ENCODE measurements at regions not wholly inside any gene's neighbourhood (a gene's known extent, or its start where the extent isn't known, plus 50 kb on each side); places are given as distances from the start of the nearest gene placed in this dataset.
"Not testable (repeated sequence)": the region's sequence is repeated elsewhere in the genome, so short reads cannot be mapped to it uniquely, and the experiment has no call there.

DNA sequence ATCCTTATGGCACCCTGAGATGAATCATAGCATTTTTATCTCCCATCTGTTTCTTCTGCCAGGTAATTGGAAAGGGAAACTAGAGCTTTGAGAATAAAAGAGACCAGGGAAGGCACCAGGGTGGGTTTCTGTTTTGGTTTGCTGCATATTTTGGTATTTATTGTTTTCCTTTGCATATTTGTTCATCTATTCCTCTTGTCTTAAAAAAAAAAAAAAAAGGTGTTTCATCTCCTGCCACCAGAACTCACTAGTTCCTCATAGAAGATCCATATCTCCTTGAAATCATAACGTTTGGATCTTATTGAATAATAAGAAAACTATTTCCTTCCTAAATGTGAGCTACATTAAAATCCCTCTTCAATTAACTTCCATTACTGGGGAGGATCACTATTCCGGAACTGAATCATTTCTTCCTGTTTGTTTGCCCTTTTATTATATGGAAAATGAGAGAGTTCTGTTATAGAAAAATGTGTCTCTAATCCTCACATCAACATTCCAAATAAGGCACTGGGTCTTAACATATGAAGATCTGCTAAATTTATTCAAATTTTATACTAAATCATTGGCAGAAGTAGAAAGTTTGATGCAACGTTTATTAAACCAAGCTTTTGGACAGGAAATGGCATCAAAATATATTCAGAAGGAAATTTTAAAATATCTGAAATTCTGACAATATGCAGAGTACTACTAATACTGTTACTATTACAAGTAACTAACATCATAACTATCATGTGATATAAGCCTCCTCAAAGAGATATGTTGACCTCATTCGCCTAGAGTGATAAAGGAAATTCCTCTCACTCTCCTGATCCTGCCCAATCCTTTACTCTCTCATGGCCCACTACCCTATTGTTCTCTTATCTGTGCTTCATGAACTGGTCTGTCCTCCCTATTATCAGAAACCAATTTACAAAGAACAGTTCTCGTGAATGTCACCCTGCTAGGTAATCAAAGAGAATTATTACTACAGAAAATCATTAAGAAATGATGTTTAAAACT, 229.4 kb upstream of the RSPO3 start:
- intact Hi-C loops (cut with DNase I) = no loop called here
- Histone ChIP-seq H3K4me1 (ENCODE audit: insufficient read depth) (no peaks in the 10 kb centered on the region), H3K36me3 (no peaks in the 10 kb centered on the region), H3K9me3 (no peaks in the 10 kb centered on the region), H3K27ac (no peak overlapping the region), H3K4me3 (no peak overlapping the region), H3K27me3 (no peaks in the 10 kb centered on the region)
- 59 to 67% (median 66%) methylated on average over 5 of the region's 5 CpGs for WGBS, 3 donors
- DNase-seq = no peak
- TF ChIP-seq, protein P1, sequence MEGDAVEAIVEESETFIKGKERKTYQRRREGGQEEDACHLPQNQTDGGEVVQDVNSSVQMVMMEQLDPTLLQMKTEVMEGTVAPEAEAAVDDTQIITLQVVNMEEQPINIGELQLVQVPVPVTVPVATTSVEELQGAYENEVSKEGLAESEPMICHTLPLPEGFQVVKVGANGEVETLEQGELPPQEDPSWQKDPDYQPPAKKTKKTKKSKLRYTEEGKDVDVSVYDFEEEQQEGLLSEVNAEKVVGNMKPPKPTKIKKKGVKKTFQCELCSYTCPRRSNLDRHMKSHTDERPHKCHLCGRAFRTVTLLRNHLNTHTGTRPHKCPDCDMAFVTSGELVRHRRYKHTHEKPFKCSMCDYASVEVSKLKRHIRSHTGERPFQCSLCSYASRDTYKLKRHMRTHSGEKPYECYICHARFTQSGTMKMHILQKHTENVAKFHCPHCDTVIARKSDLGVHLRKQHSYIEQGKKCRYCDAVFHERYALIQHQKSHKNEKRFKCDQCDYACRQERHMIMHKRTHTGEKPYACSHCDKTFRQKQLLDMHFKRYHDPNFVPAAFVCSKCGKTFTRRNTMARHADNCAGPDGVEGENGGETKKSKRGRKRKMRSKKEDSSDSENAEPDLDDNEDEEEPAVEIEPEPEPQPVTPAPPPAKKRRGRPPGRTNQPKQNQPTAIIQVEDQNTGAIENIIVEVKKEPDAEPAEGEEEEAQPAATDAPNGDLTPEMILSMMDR (IDR thresholded peaks at IDR 0.05) = no peak
- no peak for TF ChIP-seq POLR2A (IDR thresholded peaks at IDR 0.05)

DNA sequence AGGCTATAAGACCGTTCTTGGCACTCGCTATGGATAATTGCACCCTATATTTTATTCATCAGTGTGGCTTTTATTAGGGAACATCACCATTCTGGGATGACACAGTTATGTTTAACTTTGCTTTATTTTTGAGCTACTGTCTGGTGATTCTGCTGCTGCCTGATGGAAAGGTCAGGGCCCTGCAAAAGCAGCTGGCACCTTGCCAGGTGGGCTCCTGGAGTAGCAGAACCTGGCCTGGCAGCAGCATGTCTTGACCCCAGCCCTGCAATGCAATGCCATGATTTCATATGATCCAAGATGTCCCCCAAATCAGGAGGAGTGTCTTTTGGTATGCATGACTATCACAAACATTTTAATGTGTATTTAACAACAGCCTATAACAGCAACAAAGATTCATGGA, 228.4 kb upstream of the RSPO3 start:
- TF ChIP-seq EP300 (IDR thresholded peaks at IDR 0.05) (no peak), POLR2A (IDR thresholded peaks at IDR 0.05) (no peak)
- TF ChIP-seq, protein P1 (IDR thresholded peaks at IDR 0.05) = no peak
- Histone ChIP-seq H3K4me1 (ENCODE audit: insufficient read depth) (no peaks in the 10 kb centered on the region), H3K27me3 (no peaks in the 10 kb centered on the region), H3K27ac (no peak overlapping the region), H3K4me3 (no peak overlapping the region), H3K36me3 (no peaks in the 10 kb centered on the region), H3K9me3 (no peaks in the 10 kb centered on the region)
- DNase-seq = no peak
- intact Hi-C loops (cut with DNase I) = no loop called here
- 81 to 83% (median 83%) methylated on average over 2 of the region's 2 CpGs for WGBS, 3 donors

GRCh38 chr6:126891158-126891557, 227.3 kb upstream of the RSPO3 start:
- 41 to 66% (median 64%) methylated on average over 1 of the region's 1 CpG for WGBS, 3 donors
- Histone ChIP-seq H3K27ac (no peak overlapping the region), H3K9me3 (no peaks in the 10 kb centered on the region), H3K4me1 (ENCODE audit: insufficient read depth) (no peaks in the 10 kb centered on the region), H3K36me3 (no peaks in the 10 kb centered on the region), H3K4me3 (no peak overlapping the region), H3K27me3 (no peaks in the 10 kb centered on the region)
- no peak for DNase-seq
- TF ChIP-seq, protein P1 (IDR thresholded peaks at IDR 0.05) = no peak
- TF ChIP-seq POLR2A (IDR thresholded peaks at IDR 0.05) (no peak), EP300 (IDR thresholded peaks at IDR 0.05) (no peak)
- intact Hi-C loops (cut with DNase I) = no loop called here

- intact Hi-C loops (cut with DNase I); H3K27me3 ChIP-seq; H3K4me3 ChIP-seq; H3K4me1 ChIP-seq (ENCODE audit: insufficient read depth); H3K9me3 ChIP-seq; DNase-seq; H3K36me3 ChIP-seq; H3K27ac ChIP-seq: not testable (repeated sequence)
- whole genome bisulfite sequencing, 3 donors = 75 to 90% (median 90%) methylated on average over 5 of the region's 5 CpGs
Observed at GRCh38 chr6:126892869-126893268, 225.6 kb upstream of the RSPO3 start.

DNA sequence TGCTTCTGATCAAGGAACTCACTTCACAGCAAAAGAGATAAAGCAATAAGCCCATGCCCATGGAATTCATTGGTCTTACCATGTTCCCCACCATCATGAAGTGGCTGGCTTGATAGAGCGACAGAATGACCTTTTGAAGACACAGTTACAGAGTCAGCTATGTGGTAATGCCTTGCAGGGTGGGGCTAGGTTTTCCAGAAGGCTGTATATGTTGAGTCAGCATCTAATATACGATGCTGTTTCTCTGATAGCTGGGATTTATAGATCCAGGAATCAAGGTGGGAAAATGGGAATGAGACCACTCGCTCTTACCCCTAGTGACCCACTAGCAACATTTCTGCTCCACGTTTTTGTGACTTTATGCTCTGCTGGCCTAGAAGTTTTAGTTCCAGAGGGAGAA, 220.7 kb upstream of the RSPO3 start:
- no peak for DNase-seq
- H3K27ac ChIP-seq = no peak overlapping the region
- no peak overlapping the region for H3K4me3 ChIP-seq
- WGBS, 3 donors = 63 to 67% (median 64%) methylated on average over 4 of the region's 4 CpGs
- TF ChIP-seq, protein P1 (IDR thresholded peaks at IDR 0.05) = no peak
- TF ChIP-seq POLR2A (IDR thresholded peaks at IDR 0.05) = no peak
- TF ChIP-seq EP300 (IDR thresholded peaks at IDR 0.05) = no peak
- H3K4me1 ChIP-seq (ENCODE audit: insufficient read depth) = no peaks in the 10 kb centered on the region
- no peaks in the 10 kb centered on the region for H3K36me3 ChIP-seq
- no peaks in the 10 kb centered on the region for H3K27me3 ChIP-seq
- intact Hi-C loops (cut with DNase I) = no loop called here
- H3K9me3 ChIP-seq = no peaks in the 10 kb centered on the region
